ENCODE measurements at regions not wholly inside any gene's neighbourhood (a gene's known extent, or its start where the extent isn't known, plus 50 kb on each side); places are given as distances from the start of the nearest gene placed in this dataset.

GRCh38 chr14:29069228-29069627 lies 302.6 kb downstream of the FOXG1 start:
- DNase-seq (ENCODE audit: low read depth): no peak
- H3K4me3 ChIP-seq (ENCODE audit: low read depth, low read length): no peak overlapping the region
- TF ChIP-seq CTCF (conservative IDR thresholded peaks at IDR 0.05; ENCODE audit: low read depth, low read length): no peak

GRCh38 chr14:29075761-29076160 lies 309.2 kb downstream of the FOXG1 start:
- no peak overlapping the region for H3K4me3 ChIP-seq (ENCODE audit: low read depth, low read length)
- no peak for TF ChIP-seq CTCF (conservative IDR thresholded peaks at IDR 0.05; ENCODE audit: low read depth, low read length)
- no peak for DNase-seq (ENCODE audit: low read depth)

GRCh38 chr14:29077916-29078315 lies 311.3 kb downstream of the FOXG1 start:
- TF ChIP-seq CTCF (conservative IDR thresholded peaks at IDR 0.05; ENCODE audit: low read depth, low read length): no peak
- DNase-seq (ENCODE audit: low read depth): no peak
- H3K4me3 ChIP-seq (ENCODE audit: low read depth, low read length): no peak overlapping the region

GRCh38 chr14:29078810-29079522 lies 312.4 kb downstream of the FOXG1 start:
- TF ChIP-seq CTCF (conservative IDR thresholded peaks at IDR 0.05; ENCODE audit: low read depth, low read length): no peak
- no peak overlapping the region for H3K4me3 ChIP-seq (ENCODE audit: low read depth, low read length)
- no peak for DNase-seq (ENCODE audit: low read depth)

GRCh38 chr14:29085546-29085945 lies 319.0 kb downstream of the FOXG1 start:
- no peak for DNase-seq (ENCODE audit: low read depth)
- peak; percentile 58 for TF ChIP-seq CTCF (conservative IDR thresholded peaks at IDR 0.05; ENCODE audit: low read depth, low read length)
- H3K4me3 ChIP-seq (ENCODE audit: low read depth, low read length): no peak overlapping the region

- DNase-seq (ENCODE audit: low read depth): no peak
- H3K4me3 ChIP-seq (ENCODE audit: low read depth, low read length): no peak overlapping the region
- no peak for TF ChIP-seq CTCF (conservative IDR thresholded peaks at IDR 0.05; ENCODE audit: low read depth, low read length)
Measured at GRCh38 chr14:29089849-29090248, 323.3 kb downstream of the FOXG1 start.

- no peak overlapping the region for H3K4me3 ChIP-seq (ENCODE audit: low read depth, low read length)
- no peak for DNase-seq (ENCODE audit: low read depth)
- TF ChIP-seq CTCF (conservative IDR thresholded peaks at IDR 0.05; ENCODE audit: low read depth, low read length): no peak
Measured at GRCh38 chr14:29092121-29092520, 325.5 kb downstream of the FOXG1 start.
